ENCODE measurements at regions not wholly inside any gene's neighbourhood (a gene's known extent, or its start where the extent isn't known, plus 50 kb on each side); places are given as distances from the start of the nearest gene placed in this dataset.
"Not testable (repeated sequence)": the region's sequence is repeated elsewhere in the genome, so short reads cannot be mapped to it uniquely, and the experiment has no call there.

DNA sequence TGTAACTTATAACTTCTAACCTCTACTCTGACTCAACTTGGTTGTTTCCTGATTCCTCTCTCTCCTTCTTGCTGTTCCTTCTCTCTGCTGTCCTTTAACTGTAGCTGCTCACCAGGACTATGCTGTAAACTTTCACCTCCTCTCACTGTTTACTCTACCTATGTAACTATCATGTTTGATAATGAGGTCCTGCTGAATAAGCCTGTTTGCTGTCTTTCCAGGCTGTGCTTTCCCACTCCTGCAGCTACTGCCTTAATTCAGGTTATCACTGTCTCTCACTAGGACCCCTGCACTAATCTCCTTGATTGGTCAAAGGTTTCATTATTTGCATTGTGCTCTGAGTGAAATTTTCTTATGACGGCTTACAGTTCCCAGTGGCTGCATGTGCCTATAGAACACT lies 633.9 kb upstream of the PTBP2 start:
- DNase-seq, result no peak

DNA sequence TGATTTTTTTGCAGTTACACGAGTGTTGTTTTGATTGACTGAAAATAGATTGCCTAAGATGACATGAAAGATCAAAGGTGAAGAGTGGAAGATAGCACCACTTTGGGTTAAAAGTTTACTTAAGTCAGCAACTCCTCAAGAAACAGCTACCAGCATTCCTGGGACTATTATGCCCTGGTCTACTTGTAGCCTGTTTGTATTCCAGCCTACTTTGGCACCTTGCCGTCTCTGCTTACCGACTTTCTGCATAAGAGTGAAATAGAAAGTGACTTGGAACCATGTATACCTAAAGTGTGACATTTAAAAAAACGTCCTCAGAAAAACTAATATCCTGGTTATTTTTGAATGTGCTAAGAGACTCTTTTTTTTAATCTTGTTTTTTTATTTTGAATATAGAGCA lies 631.5 kb upstream of the PTBP2 start:
- DNase-seq, result no peak

DNA sequence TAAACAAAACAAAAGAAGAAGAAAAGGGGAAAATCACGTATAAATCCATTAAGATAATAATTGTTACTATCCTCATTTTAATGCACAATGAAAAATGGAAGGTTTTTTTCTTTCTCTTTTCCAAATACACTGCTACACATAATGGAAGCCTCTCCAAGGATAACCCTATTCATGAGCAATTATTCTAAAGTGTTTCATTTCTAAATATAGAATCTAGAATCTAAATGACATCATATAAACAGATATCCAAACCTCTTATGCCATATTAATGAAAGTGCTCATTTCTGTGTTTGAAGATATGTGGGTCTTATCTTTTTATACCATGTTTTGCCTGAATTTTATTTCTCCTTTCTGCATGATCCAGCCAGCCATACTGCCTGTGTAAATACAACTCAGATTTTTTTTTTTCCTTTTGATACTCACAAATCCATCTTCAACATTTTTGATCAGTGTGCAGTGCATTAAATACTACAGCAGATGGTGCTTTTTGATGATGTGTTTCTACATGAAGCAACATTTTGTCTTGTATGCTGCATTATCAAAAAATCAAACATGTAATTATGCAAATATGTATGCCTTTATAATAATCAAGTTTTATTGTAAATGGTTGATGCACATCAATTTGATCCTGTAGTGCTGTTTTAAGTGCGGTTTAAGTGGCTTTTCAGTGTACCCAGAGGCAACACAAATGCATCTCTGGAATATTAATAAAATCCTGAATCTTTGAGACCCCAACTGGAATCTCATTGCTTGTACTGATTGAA lies 625.6 kb upstream of the PTBP2 start:
- DNase-seq, result no peak

DNA sequence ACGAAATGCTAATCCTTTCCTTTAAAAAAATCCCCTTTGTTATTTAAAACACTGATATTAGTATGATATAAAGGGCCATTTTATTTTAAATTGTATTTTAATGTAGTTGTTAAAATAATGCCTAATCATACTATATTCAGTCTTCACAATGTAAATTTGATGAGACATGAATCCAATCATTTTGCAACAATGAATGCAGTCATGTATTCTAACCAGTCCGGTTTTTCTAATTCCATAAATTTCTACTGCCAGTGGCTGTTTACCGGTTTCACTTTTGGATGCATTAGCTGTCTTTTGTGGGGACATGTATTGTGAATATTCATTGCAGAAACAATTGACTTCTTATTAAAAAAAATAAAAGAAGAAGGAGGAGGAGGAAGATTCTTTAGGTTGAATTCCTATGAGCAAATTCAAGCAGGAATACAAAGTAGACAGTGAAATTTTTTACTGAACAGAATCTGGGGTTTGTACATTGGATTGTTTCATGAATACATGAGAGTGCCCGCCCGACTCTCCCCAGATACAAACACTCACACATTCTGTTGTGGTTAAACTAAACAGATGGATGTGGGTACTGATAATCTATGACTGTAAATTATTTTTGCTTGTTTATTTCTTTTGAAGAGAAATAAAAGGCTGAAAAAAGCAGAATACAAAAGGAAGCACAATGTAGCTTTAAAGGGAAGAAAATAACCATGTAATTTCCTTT lies 624.8 kb upstream of the PTBP2 start:
- DNase-seq, result no peak

DNA sequence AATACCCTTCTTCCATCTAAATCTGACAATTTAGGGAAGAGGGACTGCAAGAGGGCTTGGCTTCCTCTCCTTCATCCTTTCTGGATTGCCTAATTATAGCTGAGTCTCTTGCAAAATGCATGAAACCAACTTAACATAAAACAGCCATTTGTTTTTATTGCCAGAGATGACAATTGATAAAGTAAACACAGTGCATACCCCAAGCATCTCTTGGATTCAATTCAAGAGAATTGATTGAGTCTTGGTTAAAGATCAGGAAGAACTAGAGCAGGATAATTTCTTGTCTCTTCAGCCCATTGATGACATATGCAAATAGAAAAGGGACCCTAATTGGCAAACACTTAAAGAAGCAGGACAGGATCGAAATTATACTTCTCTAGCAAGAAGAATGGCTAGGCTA lies 617.1 kb upstream of the PTBP2 start:
- no peak for DNase-seq

DNA sequence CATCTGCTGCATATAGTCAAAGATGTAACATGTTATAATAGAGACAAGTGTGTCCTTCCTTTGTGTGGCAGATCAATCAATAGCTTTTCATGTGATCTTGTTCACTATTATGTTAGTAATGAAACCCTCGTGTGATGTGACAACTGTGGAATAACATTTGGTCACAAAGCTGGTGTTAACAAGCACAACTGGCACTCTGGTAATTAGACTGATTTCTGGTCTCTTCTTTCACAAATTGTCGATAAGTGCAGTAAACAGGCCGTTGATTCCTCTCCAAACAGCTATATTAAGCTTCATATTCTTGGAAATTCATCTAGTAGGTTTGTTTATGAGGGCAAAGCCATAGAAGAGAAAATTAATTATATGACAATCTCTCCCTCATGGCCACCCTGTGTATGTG lies 616.7 kb upstream of the PTBP2 start:
- no peak for DNase-seq

DNA sequence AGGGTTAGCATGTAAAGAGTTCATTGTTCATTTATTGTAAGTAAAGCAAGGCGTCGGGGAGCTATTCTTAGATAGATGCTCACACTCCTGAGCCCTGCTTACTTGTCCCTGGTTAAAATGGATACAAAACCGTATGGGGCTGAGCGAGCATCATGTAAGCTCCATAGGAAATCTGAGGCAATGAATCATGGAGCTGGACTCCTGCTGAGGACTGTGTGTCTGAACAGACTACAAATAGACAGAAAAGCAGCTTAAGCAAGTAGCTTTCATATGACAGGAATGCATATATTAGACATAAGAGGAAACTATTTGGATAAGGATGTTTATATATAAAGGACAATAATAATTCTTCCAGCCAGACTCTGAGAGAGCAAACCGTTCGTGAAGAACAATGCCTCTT lies 604.9 kb upstream of the PTBP2 start:
- DNase-seq, result peak; percentile 76

DNA sequence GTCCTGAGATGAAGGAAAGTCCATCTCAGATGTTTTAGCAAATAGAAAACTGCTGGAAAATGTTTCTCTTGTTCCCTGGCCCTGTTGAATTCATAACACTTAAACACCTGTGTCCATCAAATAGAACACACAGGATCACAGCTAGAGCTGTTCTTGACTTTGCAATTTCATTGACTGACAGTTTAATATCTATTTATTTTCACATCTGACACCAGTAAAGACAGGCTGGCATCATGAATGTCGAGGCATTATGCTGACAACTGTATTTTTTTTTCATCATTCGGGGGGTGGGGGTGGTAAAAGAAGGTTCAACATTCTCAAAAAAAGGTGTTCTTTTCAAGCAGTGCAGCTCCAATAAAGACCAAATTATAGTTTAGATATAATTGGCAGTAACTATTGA lies 591.2 kb upstream of the PTBP2 start:
- DNase-seq, result no peak

DNA sequence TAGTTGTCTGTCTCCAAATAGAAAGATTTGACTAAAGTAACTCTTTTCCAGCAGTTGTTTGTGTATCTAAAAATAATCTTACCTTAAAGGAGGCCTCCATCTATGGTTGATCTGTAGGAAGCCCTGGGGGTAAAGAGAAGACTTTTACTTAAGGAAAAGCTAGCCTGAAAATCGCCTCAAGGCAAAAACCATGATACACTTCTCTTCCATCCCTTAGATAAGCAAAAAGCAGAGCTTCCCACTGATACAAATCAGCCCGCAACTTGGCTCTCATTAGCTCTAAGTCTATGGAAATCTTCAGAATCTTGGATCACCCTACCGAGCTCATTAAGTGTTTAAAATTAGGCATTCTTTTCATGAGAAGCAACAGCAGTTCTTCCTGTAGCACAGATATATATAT lies 576.9 kb upstream of the PTBP2 start:
- DNase-seq, result no peak

DNA sequence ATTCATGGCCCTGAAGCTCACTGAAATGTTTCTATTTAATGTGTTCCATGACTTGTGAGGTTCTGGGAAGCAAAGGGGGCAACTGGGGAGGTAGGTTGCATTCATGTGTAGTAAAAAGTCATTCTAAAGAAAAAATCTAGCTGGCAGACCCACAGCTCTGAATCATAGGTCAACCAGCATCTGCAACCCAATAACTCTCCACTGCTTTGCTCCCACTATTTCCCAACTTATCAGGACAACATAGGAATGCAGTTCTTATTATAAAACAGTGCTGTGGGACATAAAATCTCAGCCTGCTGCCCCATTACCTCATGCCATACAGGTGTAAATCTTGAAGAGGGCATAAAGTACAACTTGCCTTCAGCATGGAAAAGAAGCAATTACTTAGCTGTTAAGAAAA lies 576.1 kb upstream of the PTBP2 start:
- DNase-seq, result no peak

DNA sequence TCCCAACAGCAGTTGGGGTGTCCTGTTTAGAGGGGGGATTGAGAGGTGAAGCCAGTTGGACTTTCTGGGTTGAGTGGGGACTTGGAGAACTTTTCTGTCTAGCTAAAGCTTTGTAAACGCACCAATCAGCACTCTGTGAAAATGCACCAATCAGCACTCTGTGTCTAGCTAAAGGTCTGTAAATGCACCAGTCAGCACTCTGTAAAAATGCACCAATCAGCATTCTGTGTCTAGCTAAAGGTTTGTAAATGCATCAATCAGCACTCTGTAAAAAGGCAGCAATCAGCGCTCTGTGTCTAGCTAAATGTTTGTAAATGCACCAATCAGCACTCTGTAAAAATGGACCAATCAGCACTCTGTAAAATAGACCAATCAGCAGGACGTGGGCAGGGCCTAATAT lies 568.6 kb upstream of the PTBP2 start:
- not testable (repeated sequence) for DNase-seq

DNA sequence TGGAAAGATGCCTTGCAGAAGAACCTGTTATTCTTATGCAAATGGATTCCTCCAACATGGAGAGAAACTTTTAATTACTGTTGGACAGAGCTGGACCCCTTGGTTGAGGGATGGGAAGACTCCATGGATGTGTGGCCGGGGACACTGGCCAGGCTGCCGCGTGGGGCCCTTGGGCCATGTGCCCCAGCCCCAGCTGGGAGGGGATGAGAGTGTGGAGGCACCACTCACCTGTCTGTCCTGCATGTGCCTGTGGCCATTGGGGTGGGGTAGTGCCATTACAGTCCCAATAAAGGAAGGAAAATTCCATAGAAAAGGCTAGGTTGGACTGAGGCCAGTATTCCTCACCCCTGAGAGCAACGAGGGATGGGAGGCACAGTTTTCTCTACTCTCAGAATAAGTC lies 564.5 kb upstream of the PTBP2 start:
- no peak for DNase-seq

DNA sequence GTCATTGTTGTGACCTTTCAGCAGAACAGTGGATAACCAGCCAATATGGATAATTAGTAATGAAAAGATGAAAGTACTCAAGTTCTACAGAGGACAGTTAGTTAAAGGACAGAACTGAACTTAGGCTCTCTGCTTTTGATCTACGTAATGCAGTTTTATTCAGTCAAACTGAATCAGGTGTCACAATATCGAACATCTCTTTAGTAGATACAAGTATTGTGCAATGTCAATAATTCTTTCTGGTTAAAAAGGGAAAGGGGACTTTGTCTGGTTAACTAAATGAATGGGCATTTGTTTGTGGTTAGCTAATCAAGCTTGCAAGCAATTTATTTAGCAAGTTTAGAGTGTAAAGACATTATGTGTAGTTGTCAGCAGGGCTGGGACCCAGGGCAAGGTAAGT lies 562.2 kb upstream of the PTBP2 start:
- DNase-seq, result no peak

DNA sequence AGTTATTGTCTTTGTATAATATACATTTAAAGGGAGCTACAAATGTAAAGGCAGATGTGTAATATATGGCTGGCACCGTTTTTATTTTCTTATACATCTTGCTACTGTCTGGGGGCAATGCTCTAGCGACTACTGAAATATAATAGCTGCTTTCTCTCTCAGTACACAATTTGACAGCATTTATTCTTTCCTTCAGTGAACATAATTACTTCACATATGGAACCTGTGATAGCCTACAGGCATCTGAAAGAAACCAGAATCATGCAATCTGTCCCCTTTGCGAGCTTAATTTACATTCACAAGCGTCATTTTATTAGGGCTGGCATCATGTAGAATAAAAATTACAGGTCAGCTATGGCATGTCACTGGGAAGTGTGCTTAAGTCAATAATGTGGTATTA lies 557.5 kb upstream of the PTBP2 start:
- DNase-seq, result no peak

DNA sequence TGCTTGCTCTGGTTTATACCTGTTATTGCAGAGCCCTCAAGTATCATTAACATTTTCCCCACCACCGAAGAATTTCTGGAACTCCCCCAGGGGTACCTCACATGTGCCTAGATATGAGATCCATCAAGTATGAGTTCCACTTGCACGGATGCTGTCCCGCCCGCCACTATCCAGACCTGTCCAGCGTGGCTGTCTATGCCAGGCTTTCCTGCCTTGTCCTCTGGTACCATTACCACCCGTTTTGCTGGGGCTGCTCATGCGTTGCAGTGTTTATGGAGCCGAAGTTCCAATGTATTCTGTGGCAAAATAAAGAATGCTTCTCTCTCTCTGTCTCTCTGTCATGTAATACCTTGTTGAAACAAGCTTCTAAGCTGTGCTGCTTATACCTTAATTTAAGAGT lies 543.5 kb upstream of the PTBP2 start:
- DNase-seq, result no peak

DNA sequence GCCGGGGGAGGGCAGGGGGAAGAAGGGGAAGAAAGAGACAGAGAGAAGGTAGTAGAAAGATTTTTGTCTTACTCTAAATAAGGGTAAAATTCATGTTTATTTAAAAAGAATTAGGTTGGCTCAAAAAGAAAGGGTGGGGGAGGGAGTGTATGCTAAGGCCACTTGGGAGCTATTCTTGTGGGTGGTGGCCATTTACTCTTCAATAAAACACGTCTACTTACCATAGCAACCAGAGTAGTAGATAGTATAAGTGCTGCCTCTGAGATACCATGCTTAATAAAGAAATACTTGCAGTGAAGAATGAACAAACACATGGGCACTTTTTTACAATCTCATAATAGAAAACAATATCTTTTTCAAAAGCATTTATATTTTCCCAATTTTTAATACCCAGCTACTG lies 538.1 kb upstream of the PTBP2 start:
- no peak for DNase-seq

DNA sequence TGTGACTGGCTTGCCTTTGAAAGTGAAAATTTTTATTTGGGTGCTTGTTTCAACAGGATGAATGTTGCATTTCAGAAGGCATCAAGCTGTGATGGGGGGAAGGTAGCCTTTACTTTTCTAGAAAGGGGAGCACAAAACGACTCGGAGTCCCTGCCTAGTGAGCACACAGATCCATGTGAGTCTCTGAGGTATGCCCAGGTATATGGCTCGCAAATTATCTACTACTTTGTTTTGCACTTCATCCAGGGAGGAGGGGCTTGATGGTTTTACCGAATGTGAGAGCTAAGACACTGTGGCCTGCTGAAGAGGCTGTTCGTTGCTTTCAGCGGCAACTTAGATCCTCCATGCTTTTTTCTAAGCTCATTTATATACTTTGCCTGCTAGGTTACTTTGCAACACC lies 537.7 kb upstream of the PTBP2 start:
- no peak for DNase-seq

DNA sequence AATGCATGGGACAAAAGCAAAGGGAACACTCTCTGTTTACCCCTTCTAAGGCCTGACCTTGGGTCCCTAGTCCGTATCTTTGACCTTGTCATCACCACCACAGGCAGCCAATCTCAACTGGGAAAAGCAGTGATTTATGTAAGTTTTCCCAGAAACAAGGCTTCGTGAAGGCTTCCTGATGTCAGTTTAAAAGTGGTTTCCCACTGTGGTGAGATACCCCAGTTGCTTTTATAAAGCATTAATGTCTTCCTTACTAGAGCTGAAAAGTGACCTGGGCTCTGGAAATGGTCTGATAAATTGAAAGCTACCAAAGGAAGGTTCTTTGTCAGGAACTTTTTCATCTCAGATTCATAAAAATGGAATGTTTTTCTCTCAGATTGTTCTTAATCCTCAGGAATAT lies 536.4 kb upstream of the PTBP2 start:
- no peak for DNase-seq

DNA sequence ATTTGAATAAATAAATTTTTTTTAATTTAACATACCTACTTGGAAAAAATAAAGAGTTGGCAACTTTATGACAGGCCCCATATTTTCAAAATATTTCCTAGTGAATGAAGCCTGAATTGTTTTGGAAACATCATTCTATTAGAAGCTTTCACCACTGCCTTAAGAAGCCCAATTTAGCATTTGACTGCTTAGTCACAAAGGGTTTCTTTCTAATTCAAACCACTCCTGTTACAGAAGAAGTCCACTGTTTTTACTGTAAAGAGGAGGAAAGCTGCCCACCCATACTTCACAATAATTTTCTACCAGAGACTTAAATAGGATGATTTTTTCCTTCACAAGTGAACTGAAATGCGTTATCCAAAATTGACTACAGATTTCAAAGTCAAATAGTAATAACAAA lies 534.6 kb upstream of the PTBP2 start:
- no peak for DNase-seq

DNA sequence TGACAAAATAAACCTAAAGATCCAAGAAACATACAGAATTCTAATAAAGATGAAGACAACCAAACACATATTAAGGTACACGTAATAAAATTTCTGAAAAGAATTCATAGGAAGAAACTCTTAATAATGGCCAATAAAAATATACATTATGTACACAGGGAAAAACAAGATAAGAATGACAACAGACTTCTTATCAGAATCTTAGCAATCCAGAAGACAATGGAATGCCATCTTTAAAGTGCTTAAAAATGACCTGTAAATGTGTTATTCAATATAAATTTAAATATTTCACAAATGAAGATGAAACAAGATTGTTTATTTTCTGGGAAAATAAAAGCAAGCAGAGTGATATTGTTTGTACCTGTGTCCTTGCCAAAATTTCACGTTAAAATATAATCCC lies 530.4 kb upstream of the PTBP2 start:
- no peak for DNase-seq

DNA sequence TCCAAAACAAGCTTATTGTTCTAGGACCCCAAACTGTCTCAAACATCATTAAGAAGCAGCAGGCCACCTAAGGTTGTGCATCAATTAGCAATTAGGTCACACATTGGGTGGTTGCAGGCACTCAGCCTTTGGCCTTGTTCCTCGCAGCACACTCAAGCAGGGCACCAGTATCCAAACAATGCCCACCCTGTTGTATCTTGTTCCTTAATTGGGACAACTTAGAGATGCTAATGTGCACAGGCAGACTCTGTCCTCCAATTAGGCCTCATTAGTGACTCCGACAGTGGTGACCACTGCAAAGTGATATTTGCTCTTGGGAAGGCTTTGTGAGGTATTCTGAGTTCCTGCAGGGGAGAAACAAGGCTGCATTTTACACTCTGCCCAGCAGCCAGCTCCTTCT lies 515.1 kb upstream of the PTBP2 start:
- DNase-seq, result no peak

DNA sequence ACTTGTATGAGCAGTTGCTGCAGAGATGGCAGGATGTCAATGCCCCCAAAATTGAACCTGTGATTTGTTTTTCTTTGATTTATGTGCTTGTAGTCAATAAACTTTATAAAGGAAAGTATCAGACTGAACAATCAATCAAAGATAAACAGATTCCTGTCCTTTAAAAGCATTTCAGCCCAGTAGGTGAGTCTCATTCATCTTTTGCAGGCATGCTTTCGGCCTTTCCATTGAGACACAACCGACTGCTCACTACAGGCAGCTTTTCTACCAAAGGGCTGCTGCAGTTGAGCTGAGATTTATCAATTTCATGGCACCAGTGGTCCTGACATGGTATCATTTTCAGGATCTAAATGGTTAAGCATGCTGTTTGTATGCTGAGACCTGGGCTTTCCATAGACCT lies 513.6 kb upstream of the PTBP2 start:
- no peak for DNase-seq

DNA sequence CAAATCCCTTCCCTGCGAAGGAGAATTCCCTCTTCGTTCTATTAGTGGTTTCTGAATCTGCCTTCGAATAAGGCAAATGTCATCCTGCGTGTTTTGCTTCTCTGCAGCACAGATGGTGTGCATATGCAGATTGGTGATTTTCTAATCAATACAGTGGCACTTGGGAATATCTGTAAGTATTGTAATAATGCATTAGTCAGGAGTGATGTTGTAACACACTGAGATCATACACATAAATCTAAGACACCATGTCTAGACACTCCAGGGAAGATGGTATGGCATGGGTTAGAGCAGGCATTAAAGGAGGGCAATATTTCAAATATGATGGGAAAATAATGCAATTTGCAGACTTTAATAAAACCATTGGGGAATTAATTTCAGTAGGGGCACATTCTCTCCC lies 513.2 kb upstream of the PTBP2 start:
- no peak for DNase-seq

DNA sequence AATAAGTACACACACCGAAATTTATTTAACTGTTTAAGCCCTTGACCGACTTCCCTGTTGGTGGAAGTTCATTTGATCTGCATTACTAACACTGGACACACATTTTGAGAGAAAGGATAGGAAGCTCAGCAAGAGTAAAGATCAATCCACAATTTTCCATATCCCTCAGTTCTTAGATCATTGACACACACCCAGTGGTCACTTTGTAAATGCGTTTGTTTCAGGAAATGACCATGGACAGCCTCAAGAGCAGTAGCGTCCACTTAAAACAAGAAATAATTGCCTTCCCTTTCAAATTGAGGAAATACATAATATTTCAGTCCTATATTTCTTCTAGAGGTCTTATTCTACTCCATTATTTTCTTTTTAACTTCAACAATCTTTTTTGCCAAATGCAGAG lies 511.5 kb upstream of the PTBP2 start:
- no peak for DNase-seq

DNA sequence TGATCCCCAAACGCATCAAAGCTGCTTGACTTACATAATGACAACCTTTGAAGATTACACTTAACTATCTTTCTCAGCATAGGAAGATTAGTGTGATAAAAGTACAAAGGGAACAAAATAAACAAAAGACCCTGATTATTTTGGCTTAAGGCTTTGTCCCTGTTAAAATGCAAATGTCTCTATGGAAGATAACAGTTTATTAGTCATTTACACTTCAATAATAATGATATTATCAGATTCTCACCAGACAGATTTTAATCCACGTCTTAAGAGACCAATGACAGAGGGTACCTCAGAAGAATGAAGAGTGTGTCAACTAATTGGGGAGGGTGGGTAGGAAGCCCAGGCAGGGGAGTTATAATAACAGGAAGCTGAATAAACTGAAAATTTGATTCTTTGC lies 510.4 kb upstream of the PTBP2 start:
- no peak for DNase-seq
